Adrenal gland (tissue), 9 donors: ENCODE measurements at regions not wholly inside any gene's neighbourhood (a gene's known extent, or its start where the extent isn't known, plus 50 kb on each side); places are given as distances from the start of the nearest gene placed in this dataset.

ENCODE experiments used
- DNase-seq, 7 donors: peaks; one replicate each; pipeline ENCODE4 v3.0.0-alpha.2; 2019 to 2020
- H3K27ac ChIP-seq, 5 donors: fragments of 200-600 bp; sonication (generic) in 4 of 5; 1 replicate in 3 of 5; 2 replicates in 2 of 5; pipeline versions ENCODE4 v1.5.1 to v1.8.0; 2016 to 2020; ENCODE audit warnings: mild to moderate bottlenecking in 1 of 5
- H3K27me3 ChIP-seq: fragments of 200-600 bp; 2 replicates; pipeline ENCODE4 v1.8.0; 2021
- H3K36me3 ChIP-seq, 2 donors: fragments of 200-600 bp; replicated peaks in 1 of 2; 1 replicate in 1 of 2; 2 replicates in 1 of 2; pipeline versions ENCODE4 v1.5.1 to v1.8.0; 2018 to 2022
- H3K4me1 ChIP-seq, 2 donors: fragments of 200-600 bp; replicated peaks in 1 of 2; 1 replicate in 1 of 2; 2 replicates in 1 of 2; pipeline versions ENCODE4 v1.5.1 to v1.8.0; 2018 to 2021
- H3K4me3 ChIP-seq, 4 donors: fragments of 200-600 bp; sonication (generic) in 3 of 4; one replicate each; pipeline ENCODE4 v1.5.1; 2016 to 2018
- H3K9me3 ChIP-seq, 3 donors: fragments of 200-600 bp; sonication (generic) in 1 of 3; replicated peaks in 1 of 3; 1 replicate in 2 of 3; 2 replicates in 1 of 3; pipeline versions ENCODE4 v1.5.1 to v1.8.0; 2016 to 2021
- CTCF ChIP-seq, 6 experiments: fragments of 450-650 bp in 4 of 6; fragments of 200-600 bp in 2 of 6; sonication (generic) in 1 of 6; IDR thresholded peaks; 1 replicate in 5 of 6; 2 replicates in 1 of 6; pipeline versions ENCODE4 v1.5.1 to v1.8.0; 2016 to 2021; ENCODE audit warnings: antibody characterized with exemption in 6 of 6, mild to moderate bottlenecking in 2 of 6, moderate library complexity in 1 of 6
- POLR2A ChIP-seq, 2 donors: fragments of 450-650 bp; IDR thresholded peaks; one replicate each; pipeline ENCODE4 v1.6.1; 2017; ENCODE audit warnings: antibody characterized with exemption in 2 of 2, mild to moderate bottlenecking in 2 of 2, moderate library complexity in 1 of 2
- WGBS, 4 donors: extraction: QIAGEN DNeasy Blood & Tissue Kit in 2 of 4; methylation state at CpG; one replicate each; pipeline versions ENCODE4 v1.1.5 to v1.1.7; 2013 to 2017; 5-methylcytosine and 5-hydroxymethylcytosine counted together
- intact Hi-C, 2 donors: fragments of 100-400 bp; cut with DNase I; formaldehyde crosslinking; loops; one replicate each; pipeline versions ENCODE4 v1.14.1 to v1.15.0; 2022 to 2023
- donor health status: healthy with polysubstance abuse.
- donor health status: Bipolar disorder and iron deficiency.
- donor health status: DM: yes; HTN: yes; CAD: no.
- donor health status: DM: no; HTN: no; CAD: no.
- donor health status: DM: no; HTN: no; CAD: no.

- Histone ChIP-seq H3K9me3 (no peaks in the 10 kb centered on the region), H3K4me1 (no peaks in the 10 kb centered on the region), H3K36me3 (no peaks in the 10 kb centered on the region), H3K27ac (no peak overlapping the region), H3K4me3 (no peak overlapping the region), H3K27me3 (no peaks in the 10 kb centered on the region)
- intact Hi-C loops = no loop called here
- WGBS, 4 donors = 78 to 91% (median 80%) methylated on average over 2 of the region's 2 CpGs
- TF ChIP-seq CTCF (IDR thresholded peaks at IDR 0.05) (no peak), POLR2A (IDR thresholded peaks at IDR 0.05) (no peak)
- no peak for DNase-seq
Measured at GRCh38 chr10:28463141-28463540, 69.8 kb upstream of the WAC start.

- DNase-seq = no peak
- no peaks in the 10 kb centered on the region for H3K36me3 ChIP-seq
- no peaks in the 10 kb centered on the region for H3K27me3 ChIP-seq
- no peak overlapping the region for H3K4me3 ChIP-seq
- WGBS, 4 donors = 82 to 88% (median 83%) methylated on average over 8 to 9 of the region's 9 CpGs
- no peak overlapping the region for H3K27ac ChIP-seq
- TF ChIP-seq POLR2A (IDR thresholded peaks at IDR 0.05) = no peak
- no peak for TF ChIP-seq CTCF (IDR thresholded peaks at IDR 0.05)
- no peaks in the 10 kb centered on the region for H3K9me3 ChIP-seq
- H3K4me1 ChIP-seq = no peaks in the 10 kb centered on the region
- intact Hi-C loops = no loop called here
Measured at GRCh38 chr10:28463676-28464395, 69.1 kb upstream of the WAC start.

- Histone ChIP-seq H3K4me3 (no peak overlapping the region), H3K27me3 (no peaks in the 10 kb centered on the region), H3K9me3 (no peaks in the 10 kb centered on the region), H3K36me3 (no peaks in the 10 kb centered on the region), H3K4me1 (no peaks in the 10 kb centered on the region), H3K27ac (no peak overlapping the region)
- intact Hi-C loops = no loop called here
- 78 to 87% (median 85%) methylated on average over 5 of the region's 5 CpGs for WGBS, 4 donors
- TF ChIP-seq CTCF (IDR thresholded peaks at IDR 0.05) (no peak), POLR2A (IDR thresholded peaks at IDR 0.05) (no peak)
- DNase-seq = no peak
Measured at GRCh38 chr10:28467615-28468014, 65.3 kb upstream of the WAC start.

GRCh38 chr10:28468707-28469483, 64.0 kb upstream of the WAC start:
- peak in 1 of 7 donors; percentile 10 for DNase-seq

More at GRCh38 chr10:28468707-28469483, 64.0 kb upstream of the WAC start:
- no peaks in the 10 kb centered on the region for H3K36me3 ChIP-seq
- H3K4me1 ChIP-seq = no peaks in the 10 kb centered on the region
- H3K27me3 ChIP-seq = no peaks in the 10 kb centered on the region
- no peak overlapping the region for H3K27ac ChIP-seq
- no peaks in the 10 kb centered on the region for H3K9me3 ChIP-seq
- no peak for TF ChIP-seq POLR2A (IDR thresholded peaks at IDR 0.05)
- no peak for TF ChIP-seq CTCF (IDR thresholded peaks at IDR 0.05)
- intact Hi-C loops = no loop called here
- 81 to 87% (median 85%) methylated on average over 10 of the region's 10 CpGs for WGBS, 4 donors
- no peak overlapping the region for H3K4me3 ChIP-seq
